ENCODE measurements at regions not wholly inside any gene's neighbourhood (a gene's known extent, or its start where the extent isn't known, plus 50 kb on each side); places are given as distances from the start of the nearest gene placed in this dataset.
"Not testable (repeated sequence)": the region's sequence is repeated elsewhere in the genome, so short reads cannot be mapped to it uniquely, and the experiment has no call there.

- TF ChIP-seq CTCF (conservative IDR thresholded peaks at IDR 0.05; ENCODE audit: low read depth, low read length), result no peak
- DNase-seq (ENCODE audit: low read depth), result no peak
- no peak overlapping the region for H3K4me3 ChIP-seq (ENCODE audit: low read depth, low read length)
These were observed 991.3 kb downstream of the RAB28 start for GRCh38 chr4:12492730-12493393.

GRCh38 chr4:12488672-12489071, 995.5 kb downstream of the RAB28 start:
- TF ChIP-seq CTCF (conservative IDR thresholded peaks at IDR 0.05; ENCODE audit: low read depth, low read length), result no peak
- no peak for DNase-seq (ENCODE audit: low read depth)
- no peak overlapping the region for H3K4me3 ChIP-seq (ENCODE audit: low read depth, low read length)

GRCh38 chr4:12487000-12487399, 997.1 kb downstream of the RAB28 start:
- no peak for TF ChIP-seq CTCF (conservative IDR thresholded peaks at IDR 0.05; ENCODE audit: low read depth, low read length)
- H3K4me3 ChIP-seq (ENCODE audit: low read depth, low read length), result no peak overlapping the region
- DNase-seq (ENCODE audit: low read depth), result no peak

- no peak for TF ChIP-seq CTCF (conservative IDR thresholded peaks at IDR 0.05; ENCODE audit: low read depth, low read length)
- no peak for DNase-seq (ENCODE audit: low read depth)
- no peak overlapping the region for H3K4me3 ChIP-seq (ENCODE audit: low read depth, low read length)
These were observed 1012.1 kb downstream of the RAB28 start for GRCh38 chr4:12472087-12472486.

GRCh38 chr4:12471193-12471592, 1012.9 kb downstream of the RAB28 start:
- DNase-seq (ENCODE audit: low read depth), result no peak
- no peak overlapping the region for H3K4me3 ChIP-seq (ENCODE audit: low read depth, low read length)
- no peak for TF ChIP-seq CTCF (conservative IDR thresholded peaks at IDR 0.05; ENCODE audit: low read depth, low read length)

- not testable (repeated sequence) for H3K4me3 ChIP-seq (ENCODE audit: low read depth, low read length); DNase-seq (ENCODE audit: low read depth)
These were observed 1022.6 kb downstream of the RAB28 start for GRCh38 chr4:12461576-12461975.

GRCh38 chr4:12459126-12459525, 1025.0 kb downstream of the RAB28 start:
- TF ChIP-seq CTCF (conservative IDR thresholded peaks at IDR 0.05; ENCODE audit: low read depth, low read length), result no peak
- DNase-seq (ENCODE audit: low read depth), result no peak
- no peak overlapping the region for H3K4me3 ChIP-seq (ENCODE audit: low read depth, low read length)

All from epithelial cell of proximal tubule (primary cell).